ENCODE measurements at regions not wholly inside any gene's neighbourhood (a gene's known extent, or its start where the extent isn't known, plus 50 kb on each side); places are given as distances from the start of the nearest gene placed in this dataset.

DNA sequence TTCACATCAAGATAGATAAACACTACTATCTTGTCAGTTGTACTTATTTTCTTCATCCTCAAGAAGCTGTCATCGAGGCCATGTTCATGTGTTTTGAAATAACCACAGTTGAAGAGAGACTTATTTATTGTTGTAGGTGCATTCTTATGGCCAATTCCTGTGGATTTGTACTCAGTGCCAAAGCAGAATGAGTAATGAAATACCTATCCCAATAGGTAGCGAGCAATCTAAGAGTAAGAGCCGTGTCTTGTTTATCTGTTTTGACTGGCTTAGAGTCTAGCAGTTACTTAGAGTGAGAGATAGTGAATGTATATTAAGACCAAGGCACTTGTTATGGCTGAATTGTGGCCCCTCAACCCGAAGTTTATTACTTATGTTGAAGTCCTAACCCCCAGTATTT, 631.0 kb upstream of the SPANXN1 start:
- TF ChIP-seq, protein P1, sequence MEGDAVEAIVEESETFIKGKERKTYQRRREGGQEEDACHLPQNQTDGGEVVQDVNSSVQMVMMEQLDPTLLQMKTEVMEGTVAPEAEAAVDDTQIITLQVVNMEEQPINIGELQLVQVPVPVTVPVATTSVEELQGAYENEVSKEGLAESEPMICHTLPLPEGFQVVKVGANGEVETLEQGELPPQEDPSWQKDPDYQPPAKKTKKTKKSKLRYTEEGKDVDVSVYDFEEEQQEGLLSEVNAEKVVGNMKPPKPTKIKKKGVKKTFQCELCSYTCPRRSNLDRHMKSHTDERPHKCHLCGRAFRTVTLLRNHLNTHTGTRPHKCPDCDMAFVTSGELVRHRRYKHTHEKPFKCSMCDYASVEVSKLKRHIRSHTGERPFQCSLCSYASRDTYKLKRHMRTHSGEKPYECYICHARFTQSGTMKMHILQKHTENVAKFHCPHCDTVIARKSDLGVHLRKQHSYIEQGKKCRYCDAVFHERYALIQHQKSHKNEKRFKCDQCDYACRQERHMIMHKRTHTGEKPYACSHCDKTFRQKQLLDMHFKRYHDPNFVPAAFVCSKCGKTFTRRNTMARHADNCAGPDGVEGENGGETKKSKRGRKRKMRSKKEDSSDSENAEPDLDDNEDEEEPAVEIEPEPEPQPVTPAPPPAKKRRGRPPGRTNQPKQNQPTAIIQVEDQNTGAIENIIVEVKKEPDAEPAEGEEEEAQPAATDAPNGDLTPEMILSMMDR (optimal IDR thresholded peaks at IDR 0.05 in 1 of 3, IDR thresholded peaks at IDR 0.05 in 1 of 3, conservative IDR thresholded peaks at IDR 0.05 in 1 of 3; ENCODE audit: extremely low read depth in 1 of 3, insufficient read depth in 2 of 3, low read length in 3 of 3) = no peak
- TF ChIP-seq EZH2 (IDR thresholded peaks at IDR 0.05; ENCODE audit: low read length) = no peak
